ENCODE measurements at regions not wholly inside any gene's neighbourhood (a gene's known extent, or its start where the extent isn't known, plus 50 kb on each side); places are given as distances from the start of the nearest gene placed in this dataset.

DNA sequence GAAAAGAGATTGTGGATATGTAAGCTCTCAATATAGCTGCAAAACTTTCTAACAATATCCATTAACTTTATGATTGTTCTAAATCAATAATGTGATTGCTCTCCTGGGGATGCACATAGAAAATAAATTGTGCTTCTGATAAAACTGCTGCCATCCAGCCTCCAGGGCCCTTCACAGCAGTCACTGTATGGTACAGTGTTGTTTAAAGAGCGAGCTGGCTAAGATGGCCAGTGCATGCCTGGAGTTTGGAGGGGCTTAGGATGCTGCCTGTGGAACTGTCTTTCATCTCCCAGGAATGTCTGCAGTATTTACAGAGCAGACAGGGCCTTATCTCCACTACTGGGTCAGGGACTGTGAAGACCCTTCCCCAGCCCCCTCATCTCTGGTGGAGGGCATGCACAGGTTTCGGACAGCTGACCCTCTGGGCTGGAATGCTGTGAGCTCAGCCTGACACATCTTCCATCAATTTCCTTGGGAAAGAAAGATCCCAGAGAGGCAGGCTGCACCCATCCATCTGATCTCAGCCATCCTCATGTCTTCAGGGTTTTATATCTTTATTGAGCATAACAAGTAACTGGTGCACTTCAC is 137.0 kb downstream of the PLPP3 start:
- TF ChIP-seq, protein P1, sequence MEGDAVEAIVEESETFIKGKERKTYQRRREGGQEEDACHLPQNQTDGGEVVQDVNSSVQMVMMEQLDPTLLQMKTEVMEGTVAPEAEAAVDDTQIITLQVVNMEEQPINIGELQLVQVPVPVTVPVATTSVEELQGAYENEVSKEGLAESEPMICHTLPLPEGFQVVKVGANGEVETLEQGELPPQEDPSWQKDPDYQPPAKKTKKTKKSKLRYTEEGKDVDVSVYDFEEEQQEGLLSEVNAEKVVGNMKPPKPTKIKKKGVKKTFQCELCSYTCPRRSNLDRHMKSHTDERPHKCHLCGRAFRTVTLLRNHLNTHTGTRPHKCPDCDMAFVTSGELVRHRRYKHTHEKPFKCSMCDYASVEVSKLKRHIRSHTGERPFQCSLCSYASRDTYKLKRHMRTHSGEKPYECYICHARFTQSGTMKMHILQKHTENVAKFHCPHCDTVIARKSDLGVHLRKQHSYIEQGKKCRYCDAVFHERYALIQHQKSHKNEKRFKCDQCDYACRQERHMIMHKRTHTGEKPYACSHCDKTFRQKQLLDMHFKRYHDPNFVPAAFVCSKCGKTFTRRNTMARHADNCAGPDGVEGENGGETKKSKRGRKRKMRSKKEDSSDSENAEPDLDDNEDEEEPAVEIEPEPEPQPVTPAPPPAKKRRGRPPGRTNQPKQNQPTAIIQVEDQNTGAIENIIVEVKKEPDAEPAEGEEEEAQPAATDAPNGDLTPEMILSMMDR (IDR thresholded peaks at IDR 0.05; ENCODE audit: borderline replicate concordance, insufficient read depth, low read depth, low read length): no peak

DNA sequence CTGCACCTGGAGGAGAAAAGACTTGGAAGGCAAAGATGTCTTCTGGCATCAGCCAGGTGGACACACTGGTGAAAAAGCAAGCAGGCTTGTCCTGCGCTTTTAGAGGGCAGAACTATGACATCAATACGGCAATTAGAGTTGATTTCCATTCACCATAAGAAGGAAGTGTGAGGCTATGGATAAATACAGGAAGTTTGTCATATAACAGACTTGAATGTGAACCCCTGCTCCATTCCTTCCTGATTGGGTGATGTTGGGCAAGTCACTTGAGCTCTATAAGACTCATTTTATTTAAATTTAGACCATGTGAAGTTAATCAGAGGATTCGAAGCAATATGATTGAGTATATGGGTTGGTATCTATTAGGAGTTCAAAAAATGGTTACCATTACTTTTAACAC is 137.8 kb downstream of the PLPP3 start:
- H3K4me3 ChIP-seq (ENCODE audit: low read depth, low read length): no peak overlapping the region
- TF ChIP-seq, protein P1 (IDR thresholded peaks at IDR 0.05; ENCODE audit: borderline replicate concordance, insufficient read depth, low read depth, low read length): no peak

More for the DNA sequence above, 137.0 kb downstream of the PLPP3 start:
- no peak overlapping the region for H3K4me3 ChIP-seq (ENCODE audit: low read depth, low read length)

DNA sequence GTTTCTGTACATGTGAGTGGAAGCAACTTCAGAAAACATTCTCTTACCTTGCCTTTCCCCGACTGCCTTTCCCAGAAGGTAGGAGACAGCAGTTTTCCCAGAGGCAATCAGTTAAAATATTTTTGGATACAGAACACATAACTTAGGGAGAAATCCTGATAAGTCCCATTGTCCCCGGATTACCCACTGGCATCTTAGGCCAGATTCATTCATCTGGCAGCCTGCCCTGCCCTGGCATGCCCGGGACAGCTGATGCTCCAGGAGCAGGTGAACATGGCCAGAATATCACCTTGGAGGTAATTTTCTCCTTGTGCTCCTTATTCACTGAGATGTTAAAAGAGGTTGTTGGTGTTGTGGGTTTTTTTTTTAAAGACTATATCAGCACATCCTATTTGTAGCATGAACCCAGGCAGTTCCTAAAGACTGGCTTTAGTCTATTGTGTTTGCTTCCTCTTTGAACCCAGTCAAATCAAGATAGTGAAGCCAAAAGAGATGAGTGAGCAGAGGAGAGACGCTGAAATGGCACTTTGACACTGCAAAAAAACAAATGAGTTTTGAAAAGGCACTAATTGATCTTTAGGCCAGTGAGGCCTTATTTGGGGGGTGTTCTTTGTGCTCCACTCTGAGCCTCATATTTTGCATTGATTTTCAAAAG is 139.6 kb downstream of the PLPP3 start:
- H3K4me3 ChIP-seq (ENCODE audit: low read depth, low read length): no peak overlapping the region
- TF ChIP-seq, protein P1 (IDR thresholded peaks at IDR 0.05; ENCODE audit: borderline replicate concordance, insufficient read depth, low read depth, low read length): no peak

DNA sequence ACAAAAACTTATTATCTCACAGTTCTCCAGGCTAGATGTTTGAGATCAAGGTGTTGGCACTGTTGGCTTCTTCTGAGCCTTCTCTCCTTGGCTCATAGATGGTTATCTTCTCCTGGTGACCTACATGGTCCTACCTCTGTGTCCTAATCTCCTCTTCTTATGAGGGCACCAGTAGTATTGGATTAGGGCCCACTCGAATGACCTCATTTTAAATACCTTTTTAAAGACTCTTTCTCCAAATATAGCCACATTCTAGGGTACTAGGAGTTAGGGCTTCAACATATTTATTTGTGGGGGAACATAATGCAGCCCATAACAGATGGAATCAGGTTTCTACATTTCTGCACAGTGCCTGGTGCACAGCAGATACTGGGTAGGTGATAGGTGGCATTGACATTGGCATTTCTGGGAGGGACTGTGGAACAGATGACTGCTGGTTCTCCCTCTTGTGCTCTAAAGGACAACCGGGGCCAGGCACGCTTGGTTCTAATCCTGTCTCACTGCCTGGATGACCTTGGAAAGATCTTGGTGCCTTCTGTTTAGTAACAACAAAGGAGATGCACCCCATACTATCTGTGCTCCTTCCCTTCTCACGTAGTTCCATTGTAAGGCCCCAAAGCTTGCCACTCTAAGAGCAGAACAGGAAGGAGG is 140.3 kb downstream of the PLPP3 start:
- TF ChIP-seq, protein P1 (IDR thresholded peaks at IDR 0.05; ENCODE audit: borderline replicate concordance, insufficient read depth, low read depth, low read length): no peak

DNA sequence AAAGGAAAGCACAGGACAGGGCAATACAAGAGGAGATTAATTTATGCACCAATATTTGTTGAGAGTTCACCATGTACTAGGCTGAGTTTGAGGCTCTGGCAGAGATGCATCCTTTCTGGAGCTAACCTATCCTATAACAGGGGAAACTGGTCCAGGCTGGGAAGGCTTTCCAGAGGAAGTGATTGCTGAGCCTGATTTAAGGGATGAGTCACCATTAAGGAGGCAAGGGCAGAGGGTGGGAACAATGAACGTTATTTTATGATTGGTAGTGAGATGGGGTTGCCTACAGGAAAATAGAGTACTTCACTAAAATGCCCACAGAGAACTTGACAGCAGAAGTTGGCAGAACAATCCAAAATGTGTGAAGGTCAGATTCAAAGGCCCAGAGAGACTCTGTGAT is 141.4 kb downstream of the PLPP3 start:
- TF ChIP-seq, protein P1 (IDR thresholded peaks at IDR 0.05; ENCODE audit: borderline replicate concordance, insufficient read depth, low read depth, low read length): no peak
- H3K4me3 ChIP-seq (ENCODE audit: low read depth, low read length): no peak overlapping the region

More for the DNA sequence above, 140.3 kb downstream of the PLPP3 start:
- no peak overlapping the region for H3K4me3 ChIP-seq (ENCODE audit: low read depth, low read length)

DNA sequence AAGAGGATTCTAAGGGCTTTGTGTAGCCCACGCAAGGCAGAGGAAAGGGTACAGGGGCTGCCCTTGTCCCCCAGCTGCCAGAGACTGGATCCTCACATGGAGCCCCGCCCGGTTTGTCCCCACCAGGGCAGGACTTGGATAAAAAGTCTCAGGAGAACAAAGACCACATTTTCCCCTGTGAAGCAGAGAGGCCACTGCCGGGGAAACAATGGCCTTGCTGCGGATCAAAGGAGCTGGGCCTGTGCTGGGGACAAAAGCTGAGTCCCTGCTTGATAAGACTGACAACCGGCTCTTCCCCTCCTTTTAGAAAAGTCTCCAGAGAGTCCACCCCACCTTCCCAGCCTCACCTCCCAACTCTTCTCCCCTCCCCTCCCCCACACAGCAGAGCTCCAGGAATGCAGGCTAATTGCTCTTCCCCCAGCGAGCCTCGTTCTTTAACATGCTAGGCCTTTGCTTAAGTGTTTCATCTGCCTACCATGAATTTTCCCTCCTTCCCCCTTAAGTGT is 142.4 kb downstream of the PLPP3 start:
- no peak overlapping the region for H3K4me3 ChIP-seq (ENCODE audit: low read depth, low read length)

More for the DNA sequence above, 142.4 kb downstream of the PLPP3 start:
- TF ChIP-seq, protein P1 (IDR thresholded peaks at IDR 0.05; ENCODE audit: borderline replicate concordance, insufficient read depth, low read depth, low read length): no peak

Data from GM12875 (cell line).